ENCODE measurements at regions not wholly inside any gene's neighbourhood (a gene's known extent, or its start where the extent isn't known, plus 50 kb on each side); places are given as distances from the start of the nearest gene placed in this dataset.
A peak's percentile ranks its signal among the peaks of the same experiment; 100 is the strongest.
"Not testable (repeated sequence)": the region's sequence is repeated elsewhere in the genome, so short reads cannot be mapped to it uniquely, and the experiment has no call there.

DNA sequence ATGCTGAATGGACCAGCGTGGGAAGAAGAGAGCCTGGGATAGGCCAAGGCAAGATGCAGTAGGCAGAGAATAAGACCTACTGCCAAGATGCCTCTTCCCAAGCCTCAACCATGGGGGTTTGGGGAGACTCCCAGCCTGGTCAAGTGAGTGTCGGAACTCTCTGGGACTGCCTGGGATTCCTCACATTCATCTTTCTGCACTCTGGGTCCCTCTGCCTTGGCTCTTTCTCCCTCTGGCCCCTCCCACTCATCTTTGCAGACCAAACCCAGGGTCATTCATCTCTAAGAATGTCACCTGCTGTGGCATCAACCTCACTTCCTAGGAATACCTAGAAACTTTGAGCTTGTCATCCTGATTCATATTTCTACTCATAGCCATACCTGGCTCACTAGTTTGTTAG, 211.3 kb upstream of the HNRNPA3 start:
- Mint-ChIP-seq H3K4me3 (no peak overlapping the region), H3K9me3 (peaks cover 0 to 3% (median 0%) of the 10 kb centered on the region in 11 donors), H3K36me3 (peaks cover 0 to 3% (median 0%) of the 10 kb centered on the region in 5 donors), H3K4me1 (peaks cover 3 to 22% (median 15%) of the 10 kb centered on the region in 7 donors), H3K27ac (no peak overlapping the region), H3K27me3 (peaks cover 0 to 4% (median 2%) of the 10 kb centered on the region in 5 donors)
- H3K36me3 ChIP-seq (ENCODE audit: control insufficient read depth in 2 of 3, insufficient read depth in 3 of 3, low read length in 3 of 3): no peaks in the 10 kb centered on the region
- H3K4me3 ChIP-seq (ENCODE audit: low read length): no peak overlapping the region
- ChIA-PET CTCF (no interaction called here), POLR2A (no interaction called here)
- no peak for ATAC-seq
- DNase-seq: no peak
- intact Hi-C loops (cut with micrococcal nuclease): no loop called here
- no peaks in the 10 kb centered on the region for H3K27me3 ChIP-seq (ENCODE audit: control insufficient read depth in 2 of 2, insufficient read depth in 2 of 2, low read length in 2 of 2)
- no peaks in the 10 kb centered on the region for H3K9me3 ChIP-seq (ENCODE audit: control insufficient read depth in 2 of 3, low read length in 3 of 3)
- H3K27ac ChIP-seq (ENCODE audit: low read depth, low read length): no peak overlapping the region
- H3K4me1 ChIP-seq (ENCODE audit: control insufficient read depth in 2 of 2, insufficient read depth in 2 of 2, low read length in 2 of 2): peaks cover 0 to 5% of the 10 kb centered on the region in 2 donors

DNA sequence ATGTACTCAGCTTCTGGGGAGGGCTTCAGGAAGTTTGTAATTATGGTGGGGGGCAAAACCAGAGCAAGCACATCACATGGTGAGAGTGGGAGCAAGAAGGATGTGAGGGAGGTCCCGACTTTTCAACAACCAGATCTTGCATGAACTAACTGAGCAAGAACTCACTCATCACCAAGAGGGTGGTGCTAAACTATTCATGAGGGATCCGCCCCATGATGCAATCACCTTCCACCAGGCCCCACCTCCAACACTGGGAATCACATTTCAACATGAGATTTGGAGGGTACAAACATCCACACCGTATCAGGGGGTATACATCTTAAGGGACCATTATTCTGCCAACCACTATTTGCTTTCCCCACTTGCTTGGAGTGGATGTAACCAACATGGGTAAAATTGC, 209.6 kb upstream of the HNRNPA3 start:
- no peak overlapping the region for H3K27ac ChIP-seq (ENCODE audit: low read depth, low read length)
- POLR2A ChIA-PET: no interaction called here
- peaks cover 0 to 3% (median 0%) of the 10 kb centered on the region in 5 donors for H3K36me3 Mint-ChIP-seq
- no peaks in the 10 kb centered on the region for H3K27me3 ChIP-seq (ENCODE audit: control insufficient read depth in 2 of 2, insufficient read depth in 2 of 2, low read length in 2 of 2)
- no peak for ATAC-seq
- no peak for DNase-seq
- intact Hi-C loops (cut with micrococcal nuclease): no loop called here
- peaks cover 0 to 4% (median 0%) of the 10 kb centered on the region in 11 donors for H3K9me3 Mint-ChIP-seq
- H3K36me3 ChIP-seq (ENCODE audit: control insufficient read depth in 2 of 3, insufficient read depth in 3 of 3, low read length in 3 of 3): no peaks in the 10 kb centered on the region
- no peak overlapping the region for H3K4me3 Mint-ChIP-seq
- no peak overlapping the region for H3K4me3 ChIP-seq (ENCODE audit: low read length)
- no peaks in the 10 kb centered on the region for H3K9me3 ChIP-seq (ENCODE audit: control insufficient read depth in 2 of 3, low read length in 3 of 3)
- CTCF ChIA-PET: no interaction called here
- H3K4me1 ChIP-seq (ENCODE audit: control insufficient read depth in 2 of 2, insufficient read depth in 2 of 2, low read length in 2 of 2): no peaks in the 10 kb centered on the region
- no peak overlapping the region for H3K27ac Mint-ChIP-seq
- peaks cover 0 to 13% (median 5%) of the 10 kb centered on the region in 5 donors for H3K27me3 Mint-ChIP-seq
- H3K4me1 Mint-ChIP-seq: peaks cover 0 to 9% (median 4%) of the 10 kb centered on the region in 7 donors

DNA sequence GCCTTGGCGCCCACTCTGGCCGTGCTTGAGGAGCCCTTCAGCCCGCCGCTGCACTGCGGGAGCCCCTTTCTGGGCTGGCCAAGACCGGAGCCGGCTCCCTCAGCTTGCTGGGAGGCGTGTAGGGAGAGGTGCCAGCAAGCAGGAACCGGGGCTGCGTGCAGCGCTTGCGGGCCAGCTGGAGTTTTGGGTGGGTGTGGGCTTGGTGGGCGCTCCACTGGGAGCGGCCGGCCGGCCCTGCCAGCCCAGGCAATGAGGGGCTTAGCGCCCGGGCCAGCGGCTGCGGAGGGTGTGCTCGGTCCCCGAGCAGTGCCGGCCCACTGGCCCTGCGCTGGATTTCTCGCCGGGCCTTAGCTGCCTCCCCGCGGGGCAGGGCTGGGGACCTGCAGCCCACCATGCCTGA, 204.9 kb upstream of the HNRNPA3 start:
- H3K27me3 ChIP-seq (ENCODE audit: control insufficient read depth in 2 of 2, insufficient read depth in 2 of 2, low read length in 2 of 2); H3K9me3 ChIP-seq (ENCODE audit: control insufficient read depth in 2 of 3, low read length in 3 of 3); H3K36me3 Mint-ChIP-seq; H3K4me1 Mint-ChIP-seq; H3K27ac Mint-ChIP-seq; POLR2A ChIA-PET; CTCF ChIA-PET; H3K9me3 Mint-ChIP-seq; intact Hi-C loops (cut with micrococcal nuclease); H3K4me1 ChIP-seq (ENCODE audit: control insufficient read depth in 2 of 2, insufficient read depth in 2 of 2, low read length in 2 of 2); DNase-seq; H3K4me3 Mint-ChIP-seq; ATAC-seq; H3K36me3 ChIP-seq (ENCODE audit: control insufficient read depth in 2 of 3, insufficient read depth in 3 of 3, low read length in 3 of 3); H3K27ac ChIP-seq (ENCODE audit: low read depth, low read length); H3K4me3 ChIP-seq (ENCODE audit: low read length): not testable (repeated sequence)
- H3K27me3 Mint-ChIP-seq: peaks cover 15 to 33% (median 21%) of the 10 kb centered on the region in 5 donors

DNA sequence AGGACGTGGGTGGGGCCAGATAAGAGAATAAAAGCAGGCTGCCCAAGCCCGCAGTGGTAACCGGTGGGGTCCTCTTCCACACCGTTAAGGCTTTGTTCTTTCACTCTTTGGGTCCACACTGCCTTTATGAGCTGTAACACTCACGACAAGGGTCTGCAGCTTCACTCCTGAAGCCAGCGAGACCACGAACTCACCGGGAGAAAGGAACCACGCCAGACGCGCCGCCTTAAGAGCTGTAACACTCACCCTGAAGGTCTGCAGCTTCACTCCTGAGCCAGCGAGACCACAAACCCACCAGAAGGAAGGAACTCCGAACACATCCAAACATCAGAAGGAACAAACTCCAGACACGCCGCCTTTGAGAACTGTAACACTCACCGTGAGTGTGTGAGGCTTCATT, 203.9 kb upstream of the HNRNPA3 start:
- CTCF ChIA-PET; H3K9me3 ChIP-seq (ENCODE audit: control insufficient read depth in 2 of 3, low read length in 3 of 3); H3K27me3 ChIP-seq (ENCODE audit: control insufficient read depth in 2 of 2, insufficient read depth in 2 of 2, low read length in 2 of 2); H3K36me3 ChIP-seq (ENCODE audit: control insufficient read depth in 2 of 3, insufficient read depth in 3 of 3, low read length in 3 of 3); H3K27ac Mint-ChIP-seq; H3K36me3 Mint-ChIP-seq; H3K4me1 Mint-ChIP-seq; H3K27ac ChIP-seq (ENCODE audit: low read depth, low read length); intact Hi-C loops (cut with micrococcal nuclease); H3K4me3 ChIP-seq (ENCODE audit: low read length); H3K9me3 Mint-ChIP-seq; DNase-seq; H3K4me1 ChIP-seq (ENCODE audit: control insufficient read depth in 2 of 2, insufficient read depth in 2 of 2, low read length in 2 of 2); ATAC-seq; POLR2A ChIA-PET: not testable (repeated sequence)
- peak overlapping the region in 5 of 10 donors; percentile 21 to 57 (median 42) for H3K4me3 Mint-ChIP-seq
- H3K27me3 Mint-ChIP-seq: peaks cover 15 to 33% (median 21%) of the 10 kb centered on the region in 5 donors

DNA sequence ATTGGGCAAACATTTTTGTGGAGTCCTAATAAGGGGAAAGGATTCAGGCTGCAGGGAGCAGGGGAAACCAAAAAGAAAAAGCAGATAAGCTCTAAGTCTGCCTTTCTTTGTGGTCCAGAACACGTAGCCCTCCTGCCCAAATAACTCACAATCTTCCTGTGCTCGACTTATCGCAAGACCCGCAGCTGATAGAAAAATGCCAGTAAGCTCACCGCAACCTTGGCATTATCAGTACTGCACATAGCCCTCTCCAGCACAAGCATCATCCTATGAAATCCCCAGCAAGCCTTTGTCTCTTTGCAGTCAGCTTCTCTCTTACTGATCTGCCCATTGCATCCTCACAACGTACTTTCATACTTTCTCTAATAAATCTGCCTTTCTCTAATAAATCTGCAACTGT, 202.4 kb upstream of the HNRNPA3 start:
- Mint-ChIP-seq H3K27me3 (peaks cover 15 to 33% (median 23%) of the 10 kb centered on the region in 5 donors), H3K4me1 (peaks cover 0 to 5% (median 3%) of the 10 kb centered on the region in 7 donors), H3K9me3 (peaks cover 0 to 4% (median 0%) of the 10 kb centered on the region in 11 donors), H3K27ac (no peak overlapping the region), H3K36me3 (no peaks in the 10 kb centered on the region), H3K4me3 (no peak overlapping the region)
- DNase-seq (no peak), ATAC-seq (no peak)
- Histone ChIP-seq H3K4me1 (ENCODE audit: control insufficient read depth in 2 of 2, insufficient read depth in 2 of 2, low read length in 2 of 2) (no peaks in the 10 kb centered on the region), H3K36me3 (ENCODE audit: control insufficient read depth in 2 of 3, insufficient read depth in 3 of 3, low read length in 3 of 3) (no peaks in the 10 kb centered on the region), H3K27ac (ENCODE audit: low read depth, low read length) (no peak overlapping the region), H3K4me3 (ENCODE audit: low read length) (no peak overlapping the region), H3K9me3 (ENCODE audit: control insufficient read depth in 2 of 3, low read length in 3 of 3) (no peaks in the 10 kb centered on the region), H3K27me3 (ENCODE audit: control insufficient read depth in 2 of 2, insufficient read depth in 2 of 2, low read length in 2 of 2) (no peaks in the 10 kb centered on the region)
- CTCF ChIA-PET: interaction anchor here (0.5 kb wide), 1 partner anchor 340 kb away, joined by 3 read pairs; no protein-coding TSS in a partner anchor
- intact Hi-C loops (cut with micrococcal nuclease): loop anchor here in 1 of 2 donors (5.0 kb wide), 1 partner anchor 158 kb away; no protein-coding TSS in a partner anchor
- POLR2A ChIA-PET: no interaction called here

DNA sequence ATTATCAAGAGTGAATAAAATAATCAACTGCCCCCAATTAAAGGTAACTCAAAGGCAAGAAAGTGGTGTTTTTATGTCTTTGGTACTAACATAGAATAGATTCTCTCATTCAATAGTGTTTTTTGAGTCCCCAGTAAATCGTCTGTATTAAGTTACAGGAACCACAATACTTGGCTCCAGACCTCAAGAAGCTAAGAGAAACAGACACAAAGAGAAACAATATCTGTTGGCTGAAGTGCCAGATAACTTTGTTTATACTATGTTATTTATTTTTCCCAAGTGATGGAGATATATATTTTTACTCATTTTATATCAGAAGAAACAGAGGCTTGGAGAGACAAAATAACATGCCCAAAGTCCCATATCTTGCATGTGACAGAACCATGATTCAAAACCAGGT, 201.7 kb upstream of the HNRNPA3 start:
- H3K4me1 Mint-ChIP-seq: peaks cover 0 to 5% (median 3%) of the 10 kb centered on the region in 7 donors

DNA sequence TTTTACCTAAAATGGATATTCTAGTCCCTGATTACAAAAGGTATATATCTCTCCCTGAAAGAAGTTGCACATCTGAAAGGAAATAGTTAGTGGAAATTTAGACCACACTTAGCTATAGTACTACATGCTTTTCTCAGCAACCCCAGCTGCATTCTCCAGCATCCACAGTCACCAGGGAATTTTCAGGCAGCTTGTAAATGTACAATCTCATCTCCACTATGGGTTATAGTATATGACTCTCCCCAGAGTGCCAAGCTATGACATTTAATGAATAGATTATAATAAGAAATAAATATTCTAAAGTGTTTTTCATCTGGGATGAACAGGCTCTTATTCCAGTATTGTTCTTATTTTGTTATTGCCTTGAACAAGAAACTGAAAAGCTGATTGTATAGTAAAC, 197.6 kb upstream of the HNRNPA3 start:
- ChIA-PET POLR2A (no interaction called here), CTCF (interaction anchor here (1.2 kb wide), 1 partner anchor 8 kb away, joined by 4 read pairs; no protein-coding TSS in a partner anchor)
- Mint-ChIP-seq H3K4me1 (no peaks in the 10 kb centered on the region), H3K27ac (no peak overlapping the region), H3K27me3 (peaks cover 10 to 29% (median 20%) of the 10 kb centered on the region in 5 donors), H3K4me3 (no peak overlapping the region), H3K36me3 (no peaks in the 10 kb centered on the region), H3K9me3 (no peaks in the 10 kb centered on the region)
- no peak for ATAC-seq
- H3K4me3 ChIP-seq (ENCODE audit: low read length): no peak overlapping the region
- H3K27me3 ChIP-seq (ENCODE audit: control insufficient read depth in 2 of 2, insufficient read depth in 2 of 2, low read length in 2 of 2): no peaks in the 10 kb centered on the region
- intact Hi-C loops (cut with micrococcal nuclease): loop anchor here in 1 of 2 donors (5.0 kb wide), 1 partner anchor 163 kb away; no protein-coding TSS in a partner anchor
- no peaks in the 10 kb centered on the region for H3K9me3 ChIP-seq (ENCODE audit: control insufficient read depth in 2 of 3, low read length in 3 of 3)
- no peaks in the 10 kb centered on the region for H3K36me3 ChIP-seq (ENCODE audit: control insufficient read depth in 2 of 3, insufficient read depth in 3 of 3, low read length in 3 of 3)
- H3K4me1 ChIP-seq (ENCODE audit: control insufficient read depth in 2 of 2, insufficient read depth in 2 of 2, low read length in 2 of 2): no peaks in the 10 kb centered on the region
- H3K27ac ChIP-seq (ENCODE audit: low read depth, low read length): no peak overlapping the region
- DNase-seq: no peak

More for the DNA sequence above, 201.7 kb upstream of the HNRNPA3 start:
- peaks cover 15 to 34% (median 26%) of the 10 kb centered on the region in 5 donors for H3K27me3 Mint-ChIP-seq
- H3K4me3 Mint-ChIP-seq: no peak overlapping the region
- peaks cover 0 to 4% (median 0%) of the 10 kb centered on the region in 11 donors for H3K9me3 Mint-ChIP-seq
- no peak overlapping the region for H3K4me3 ChIP-seq (ENCODE audit: low read length)
- H3K27ac Mint-ChIP-seq: no peak overlapping the region
- POLR2A ChIA-PET: no interaction called here
- CTCF ChIA-PET: interaction anchor here (0.6 kb wide), 1 partner anchor 879 kb away, joined by 3 read pairs; no protein-coding TSS in a partner anchor
- intact Hi-C loops (cut with micrococcal nuclease): loop anchor here in 1 of 2 donors (5.0 kb wide), 1 partner anchor 159 kb away; no protein-coding TSS in a partner anchor
- no peaks in the 10 kb centered on the region for H3K9me3 ChIP-seq (ENCODE audit: control insufficient read depth in 2 of 3, low read length in 3 of 3)
- DNase-seq (no peak), ATAC-seq (no peak)
- H3K27me3 ChIP-seq (ENCODE audit: control insufficient read depth in 2 of 2, insufficient read depth in 2 of 2, low read length in 2 of 2): no peaks in the 10 kb centered on the region
- H3K36me3 ChIP-seq (ENCODE audit: control insufficient read depth in 2 of 3, insufficient read depth in 3 of 3, low read length in 3 of 3): no peaks in the 10 kb centered on the region
- H3K4me1 ChIP-seq (ENCODE audit: control insufficient read depth in 2 of 2, insufficient read depth in 2 of 2, low read length in 2 of 2): no peaks in the 10 kb centered on the region
- no peak overlapping the region for H3K27ac ChIP-seq (ENCODE audit: low read depth, low read length)
- no peaks in the 10 kb centered on the region for H3K36me3 Mint-ChIP-seq
